Mesendoderm (in vitro differentiated cells): ENCODE measurements at regions not wholly inside any gene's neighbourhood (a gene's known extent, or its start where the extent isn't known, plus 50 kb on each side); places are given as distances from the start of the nearest gene placed in this dataset.
"Not testable (repeated sequence)": the region's sequence is repeated elsewhere in the genome, so short reads cannot be mapped to it uniquely, and the experiment has no call there.

Experiments used
- DNase-seq: peaks from one replicate; pipeline ENCODE4 v3.0.0; 2013
- H2AK5ac ChIP-seq: 2 replicates; pipeline ENCODE4 v1.6.1; 2013; ENCODE audit warnings: low read length, inconsistent platforms
- H2BK120ac ChIP-seq: 2 replicates; pipeline ENCODE4 v1.6.1; 2013; ENCODE audit warnings: low read depth, mild to moderate bottlenecking, low read length, moderate library complexity, mixed read lengths
- H2BK15ac ChIP-seq: replicated peaks from 2 replicates; pipeline ENCODE4 v1.6.1; 2013; ENCODE audit warnings: low read depth, mild to moderate bottlenecking, moderate library complexity
- H2BK5ac ChIP-seq: 2 replicates; pipeline ENCODE4 v1.6.1; 2013; ENCODE audit warnings: low read length, inconsistent platforms
- H3K18ac ChIP-seq: 2 replicates; pipeline ENCODE4 v1.6.1; 2013; ENCODE audit warnings: mild to moderate bottlenecking, low read length, mixed read lengths
- H3K23ac ChIP-seq: one replicate; pipeline ENCODE4 v1.6.1; 2013; ENCODE audit warnings: low read length
- H3K27ac ChIP-seq: 2 replicates; pipeline ENCODE4 v1.5.1; 2013; ENCODE audit warnings: low read depth, mild to moderate bottlenecking, inconsistent platforms, low read length, moderate library complexity
- H3K27me3 ChIP-seq: 2 replicates; pipeline ENCODE4 v1.6.1; 2013; ENCODE audit warnings: low read length, control low read depth, mild to moderate bottlenecking, inconsistent platforms; ENCODE audit not compliant: insufficient read depth, poor library complexity
- H3K36me3 ChIP-seq: 2 replicates; pipeline ENCODE4 v1.6.1; 2013; ENCODE audit warnings: low read length, inconsistent platforms; ENCODE audit not compliant: control insufficient read depth, insufficient read depth
- H3K4ac ChIP-seq: one replicate; pipeline ENCODE4 v1.6.1; 2013; ENCODE audit warnings: low read depth, mild to moderate bottlenecking, low read length, moderate library complexity
- H3K4me1 ChIP-seq: 2 replicates; pipeline ENCODE4 v1.6.1; 2013; ENCODE audit warnings: low read depth, low read length, inconsistent platforms; ENCODE audit not compliant: control insufficient read depth
- H3K4me2 ChIP-seq: 2 replicates; pipeline ENCODE4 v1.6.1; 2013; ENCODE audit warnings: low read length
- H3K4me3 ChIP-seq: 2 replicates; pipeline ENCODE4 v1.5.1; 2013; ENCODE audit warnings: mild to moderate bottlenecking, low read length
- H3K56ac ChIP-seq: one replicate; pipeline ENCODE4 v1.6.1; 2013; ENCODE audit warnings: low read length
- H3K79me1 ChIP-seq: 2 replicates; pipeline ENCODE4 v1.6.1; 2013; ENCODE audit warnings: low read length, inconsistent platforms
- H3K79me2 ChIP-seq: 2 replicates; pipeline ENCODE4 v1.6.1; 2013; ENCODE audit warnings: mild to moderate bottlenecking, low read length; ENCODE audit not compliant: control insufficient read depth, insufficient read depth
- H3K9ac ChIP-seq: 2 replicates; pipeline ENCODE4 v1.6.1; 2013; ENCODE audit warnings: low read length, inconsistent platforms
- H4K5ac ChIP-seq: one replicate; pipeline ENCODE4 v1.6.1; 2013; ENCODE audit warnings: low read length
- H4K8ac ChIP-seq: one replicate; pipeline ENCODE4 v1.6.1; 2013; ENCODE audit warnings: low read depth, mild to moderate bottlenecking, control low read depth, low read length, moderate library complexity
- WGBS: extraction: QIAGEN DNeasy Blood & Tissue Kit; methylation state at CpG from one replicate; pipeline ENCODE4 v1.1.7; 2013; ENCODE audit warnings: low lambda C conversion rate, missing lambda C conversion rate; ENCODE audit not compliant: insufficient coverage; ENCODE audit errors: extremely low coverage; 5-methylcytosine and 5-hydroxymethylcytosine counted together

GRCh38 chr11:135002236-135002635 lies 590.2 kb upstream of the B3GAT1 start:
- Histone ChIP-seq H3K4ac (no peak overlapping the region), H3K79me2 (no peaks in the 10 kb centered on the region), H3K9ac (no peak overlapping the region), H3K27ac (no peak overlapping the region), H3K79me1 (no peaks in the 10 kb centered on the region), H3K23ac (no peak overlapping the region), H2BK15ac (no peak overlapping the region), H3K4me3 (no peak overlapping the region), H4K5ac (no peak overlapping the region), H3K4me1 (no peaks in the 10 kb centered on the region), H3K4me2 (no peak overlapping the region), H3K56ac (no peak overlapping the region), H2BK120ac (no peak overlapping the region), H3K36me3 (no peaks in the 10 kb centered on the region), H4K8ac (no peak overlapping the region), H2AK5ac (no peak overlapping the region), H3K18ac (no peak overlapping the region), H3K27me3 (no peaks in the 10 kb centered on the region), H2BK5ac (no peak overlapping the region)
- DNase-seq = no peak

- no peak overlapping the region for H4K5ac ChIP-seq
- H3K79me2 ChIP-seq = no peaks in the 10 kb centered on the region
- no CpG with 5 or more reads among the region's 2 CpGs for WGBS
- no peak overlapping the region for H3K4me2 ChIP-seq
- H3K79me1 ChIP-seq = no peaks in the 10 kb centered on the region
- H3K36me3 ChIP-seq = no peaks in the 10 kb centered on the region
- H3K56ac ChIP-seq = no peak overlapping the region
- H3K27ac ChIP-seq = no peak overlapping the region
- DNase-seq = no peak
- H2BK120ac ChIP-seq = no peak overlapping the region
- no peak overlapping the region for H2BK5ac ChIP-seq
- no peak overlapping the region for H2AK5ac ChIP-seq
- no peak overlapping the region for H3K23ac ChIP-seq
- H3K18ac ChIP-seq = no peak overlapping the region
- no peak overlapping the region for H4K8ac ChIP-seq
- H3K9ac ChIP-seq = no peak overlapping the region
- no peak overlapping the region for H3K4ac ChIP-seq
- H3K27me3 ChIP-seq = no peaks in the 10 kb centered on the region
- no peak overlapping the region for H3K4me3 ChIP-seq
- H2BK15ac ChIP-seq = no peak overlapping the region
- no peaks in the 10 kb centered on the region for H3K4me1 ChIP-seq
These were observed 589.5 kb upstream of the B3GAT1 start for GRCh38 chr11:135001581-135001980.

GRCh38 chr11:135001065-135001464 lies 589.0 kb upstream of the B3GAT1 start:
- H3K27me3 ChIP-seq, H3K56ac ChIP-seq, H3K79me2 ChIP-seq, H2BK120ac ChIP-seq, H3K9ac ChIP-seq, DNase-seq, H3K27ac ChIP-seq, H3K79me1 ChIP-seq, H3K18ac ChIP-seq, H3K23ac ChIP-seq, H2BK15ac ChIP-seq, H4K8ac ChIP-seq, H3K4ac ChIP-seq, H3K4me2 ChIP-seq, H3K36me3 ChIP-seq, H3K4me3 ChIP-seq, H4K5ac ChIP-seq, H2BK5ac ChIP-seq, H2AK5ac ChIP-seq, H3K4me1 ChIP-seq: not testable (repeated sequence)
- no CpG with 5 or more reads among the region's 5 CpGs for WGBS

GRCh38 chr11:134999590-134999989 lies 587.5 kb upstream of the B3GAT1 start:
- H3K18ac ChIP-seq = no peak overlapping the region
- H3K4ac ChIP-seq = no peak overlapping the region
- no peak overlapping the region for H2BK15ac ChIP-seq
- H3K4me1 ChIP-seq = peaks cover 3% of the 10 kb centered on the region
- H3K79me1 ChIP-seq = no peaks in the 10 kb centered on the region
- H2BK120ac ChIP-seq = no peak overlapping the region
- H2AK5ac ChIP-seq = no peak overlapping the region
- peak; percentile 28 for DNase-seq
- no peak overlapping the region for H3K23ac ChIP-seq
- H4K8ac ChIP-seq = no peak overlapping the region
- no peaks in the 10 kb centered on the region for H3K79me2 ChIP-seq
- H3K9ac ChIP-seq = no peak overlapping the region
- no peaks in the 10 kb centered on the region for H3K36me3 ChIP-seq
- H3K4me2 ChIP-seq = no peak overlapping the region
- no peak overlapping the region for H2BK5ac ChIP-seq
- H4K5ac ChIP-seq = no peak overlapping the region
- no peaks in the 10 kb centered on the region for H3K27me3 ChIP-seq
- no peak overlapping the region for H3K4me3 ChIP-seq
- H3K56ac ChIP-seq = no peak overlapping the region
- no peak overlapping the region for H3K27ac ChIP-seq
- no CpG with 5 or more reads among the region's 6 CpGs for WGBS

GRCh38 chr11:134997652-134998320 lies 585.7 kb upstream of the B3GAT1 start:
- Histone ChIP-seq H3K18ac (no peak overlapping the region), H4K8ac (no peak overlapping the region), H3K27ac (no peak overlapping the region), H3K79me2 (no peaks in the 10 kb centered on the region), H2BK15ac (peak overlapping the region; percentile 79), H3K4me1 (peaks cover 10% of the 10 kb centered on the region), H2BK120ac (no peak overlapping the region), H3K4me3 (no peak overlapping the region), H3K9ac (no peak overlapping the region), H2BK5ac (no peak overlapping the region), H3K4ac (no peak overlapping the region), H3K56ac (no peak overlapping the region), H4K5ac (no peak overlapping the region), H3K23ac (no peak overlapping the region), H3K27me3 (no peaks in the 10 kb centered on the region), H3K4me2 (no peak overlapping the region), H2AK5ac (no peak overlapping the region), H3K79me1 (no peaks in the 10 kb centered on the region), H3K36me3 (no peaks in the 10 kb centered on the region)
- no CpG with 5 or more reads among the region's 11 CpGs for WGBS
- DNase-seq = no peak

GRCh38 chr11:134995741-134996140 lies 583.7 kb upstream of the B3GAT1 start:
- no peaks in the 10 kb centered on the region for H3K27me3 ChIP-seq
- H3K9ac ChIP-seq = no peak overlapping the region
- no peak overlapping the region for H3K18ac ChIP-seq
- H3K56ac ChIP-seq = peak overlapping the region; percentile 63
- peak overlapping the region; percentile 8 for H3K4ac ChIP-seq
- WGBS = no CpG with 5 or more reads among the region's 5 CpGs
- peaks cover 10% of the 10 kb centered on the region for H3K4me1 ChIP-seq
- no peak overlapping the region for H4K8ac ChIP-seq
- no peaks in the 10 kb centered on the region for H3K79me1 ChIP-seq
- H4K5ac ChIP-seq = no peak overlapping the region
- H2AK5ac ChIP-seq = no peak overlapping the region
- no peak overlapping the region for H3K27ac ChIP-seq
- H3K36me3 ChIP-seq = no peaks in the 10 kb centered on the region
- H3K4me3 ChIP-seq = no peak overlapping the region
- peak; percentile 90 for DNase-seq
- peak overlapping the region; percentile 70 for H2BK5ac ChIP-seq
- no peaks in the 10 kb centered on the region for H3K79me2 ChIP-seq
- no peak overlapping the region for H3K4me2 ChIP-seq
- H3K23ac ChIP-seq = no peak overlapping the region
- no peak overlapping the region for H2BK120ac ChIP-seq
- H2BK15ac ChIP-seq = no peak overlapping the region
